ENCODE measurements at regions not wholly inside any gene's neighbourhood (a gene's known extent, or its start where the extent isn't known, plus 50 kb on each side); places are given as distances from the start of the nearest gene placed in this dataset.

DNA sequence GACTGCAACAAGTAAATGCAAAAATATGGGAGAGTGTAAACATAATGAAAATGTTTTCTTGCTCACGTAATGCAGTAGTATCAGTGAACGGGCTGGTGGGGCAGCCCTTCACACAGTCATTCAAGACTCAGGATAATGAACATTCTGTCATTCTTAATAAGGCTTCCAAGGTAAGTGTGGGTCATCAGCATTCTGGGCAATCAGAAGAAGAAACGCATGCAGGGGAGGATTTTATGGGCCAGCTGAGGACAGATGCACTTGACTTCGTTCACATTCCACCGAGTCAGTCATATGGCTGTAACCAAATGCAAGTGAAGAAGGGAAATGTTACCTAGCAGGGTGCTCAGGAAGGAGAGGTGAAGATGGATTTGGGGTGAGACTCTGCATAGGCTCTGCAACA lies 68.0 kb upstream of the MAP9 start:
- TF ChIP-seq, protein P1, sequence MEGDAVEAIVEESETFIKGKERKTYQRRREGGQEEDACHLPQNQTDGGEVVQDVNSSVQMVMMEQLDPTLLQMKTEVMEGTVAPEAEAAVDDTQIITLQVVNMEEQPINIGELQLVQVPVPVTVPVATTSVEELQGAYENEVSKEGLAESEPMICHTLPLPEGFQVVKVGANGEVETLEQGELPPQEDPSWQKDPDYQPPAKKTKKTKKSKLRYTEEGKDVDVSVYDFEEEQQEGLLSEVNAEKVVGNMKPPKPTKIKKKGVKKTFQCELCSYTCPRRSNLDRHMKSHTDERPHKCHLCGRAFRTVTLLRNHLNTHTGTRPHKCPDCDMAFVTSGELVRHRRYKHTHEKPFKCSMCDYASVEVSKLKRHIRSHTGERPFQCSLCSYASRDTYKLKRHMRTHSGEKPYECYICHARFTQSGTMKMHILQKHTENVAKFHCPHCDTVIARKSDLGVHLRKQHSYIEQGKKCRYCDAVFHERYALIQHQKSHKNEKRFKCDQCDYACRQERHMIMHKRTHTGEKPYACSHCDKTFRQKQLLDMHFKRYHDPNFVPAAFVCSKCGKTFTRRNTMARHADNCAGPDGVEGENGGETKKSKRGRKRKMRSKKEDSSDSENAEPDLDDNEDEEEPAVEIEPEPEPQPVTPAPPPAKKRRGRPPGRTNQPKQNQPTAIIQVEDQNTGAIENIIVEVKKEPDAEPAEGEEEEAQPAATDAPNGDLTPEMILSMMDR (IDR thresholded peaks at IDR 0.05; ENCODE audit: low read length) = no peak
- no peak for TF ChIP-seq EZH2 (IDR thresholded peaks at IDR 0.05; ENCODE audit: borderline replicate concordance, low read length)

Measured in OCI-LY1 (cell line).